Vagina (tissue), 2 donors: ENCODE measurements at regions not wholly inside any gene's neighbourhood (a gene's known extent, or its start where the extent isn't known, plus 50 kb on each side); places are given as distances from the start of the nearest gene placed in this dataset.

ENCODE experiments used
- DNase-seq, 2 donors: peaks; one replicate each; pipeline ENCODE4 v3.0.0-alpha.2; 2017; ENCODE audit errors: extremely low spot score in 2 of 2
- H3K27ac ChIP-seq: fragments of 200-600 bp; sonication (generic); one replicate; pipeline ENCODE4 v1.5.1; 2019
- H3K27me3 ChIP-seq: fragments of 200-600 bp; sonication (generic); one replicate; pipeline ENCODE4 v1.5.1; 2019
- H3K36me3 ChIP-seq, 2 donors: fragments of 200-600 bp; sonication (generic); one replicate each; pipeline ENCODE4 v1.5.1; 2017 to 2019
- H3K4me1 ChIP-seq: fragments of 200-600 bp; sonication (generic); one replicate; pipeline ENCODE4 v1.5.1; 2019
- H3K4me3 ChIP-seq, 2 donors: fragments of 200-600 bp; sonication (generic); 1 replicate in 1 of 2; 2 replicates in 1 of 2; pipeline ENCODE4 v1.5.1; 2016 to 2019
- H3K9me3 ChIP-seq: fragments of 200-600 bp; sonication (generic); one replicate; pipeline ENCODE4 v1.5.1; 2019
- POLR2A ChIP-seq, 2 donors: fragments of 450-650 bp; IDR thresholded peaks; one replicate each; pipeline ENCODE4 v1.6.1; 2017; ENCODE audit warnings: antibody characterized with exemption in 2 of 2, mild to moderate bottlenecking in 2 of 2, moderate library complexity in 2 of 2
- POLR2AphosphoS5 ChIP-seq, 2 donors: sonication (generic); formaldehyde crosslinking; IDR thresholded peaks; one replicate each; pipeline ENCODE4 v1.9.0; 2017; ENCODE audit warnings: antibody characterized with exemption in 2 of 2, mild to moderate bottlenecking in 2 of 2, low read depth in 1 of 2; ENCODE audit not compliant: insufficient read depth in 1 of 2
- intact Hi-C: fragments of 100-400 bp; cut with DNase I; formaldehyde crosslinking; loops from one replicate; pipeline ENCODE4 v1.15.1; 2023
- TF ChIP-seq, protein P1 (sequence below), 3 experiments: fragments of 450-650 bp in 2 of 3; fragments of 200-600 bp in 1 of 3; sonication (generic) in 1 of 3; IDR thresholded peaks; one replicate each; pipeline ENCODE4 v1.5.1; 2017 to 2019; ENCODE audit warnings: antibody characterized with exemption in 3 of 3, mild to moderate bottlenecking in 2 of 3, moderate library complexity in 2 of 3

DNA sequence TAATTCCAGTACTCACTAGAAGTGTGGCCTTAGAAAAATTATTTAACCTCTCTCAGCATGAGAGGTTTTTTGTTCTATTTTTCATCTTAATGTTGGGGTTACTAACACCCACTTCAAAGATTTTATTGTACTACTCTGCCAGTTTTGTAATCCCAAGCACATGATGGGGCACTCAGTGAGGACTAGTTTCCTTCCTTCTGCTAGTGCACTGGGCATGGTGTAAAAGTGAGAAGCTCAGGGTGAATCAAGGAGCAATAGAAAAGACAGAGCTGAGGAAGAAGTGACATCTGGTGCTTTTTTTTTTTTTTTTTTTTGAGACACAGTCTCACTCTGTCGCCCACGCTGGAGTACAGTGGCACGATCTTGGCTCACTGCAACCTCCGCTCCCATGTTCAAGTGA lies 439.4 kb upstream of the ARID1B start:
- no peaks in the 10 kb centered on the region for H3K27me3 ChIP-seq
- no peaks in the 10 kb centered on the region for H3K4me1 ChIP-seq
- no peak for DNase-seq
- H3K27ac ChIP-seq, result no peak overlapping the region
- no peak overlapping the region for H3K4me3 ChIP-seq
- H3K36me3 ChIP-seq, result no peaks in the 10 kb centered on the region
- no peak for TF ChIP-seq POLR2A (IDR thresholded peaks at IDR 0.05)
- TF ChIP-seq POLR2AphosphoS5 (IDR thresholded peaks at IDR 0.05; ENCODE audit: insufficient read depth in 1 of 2, low read depth in 1 of 2), result no peak
- TF ChIP-seq, protein P1, sequence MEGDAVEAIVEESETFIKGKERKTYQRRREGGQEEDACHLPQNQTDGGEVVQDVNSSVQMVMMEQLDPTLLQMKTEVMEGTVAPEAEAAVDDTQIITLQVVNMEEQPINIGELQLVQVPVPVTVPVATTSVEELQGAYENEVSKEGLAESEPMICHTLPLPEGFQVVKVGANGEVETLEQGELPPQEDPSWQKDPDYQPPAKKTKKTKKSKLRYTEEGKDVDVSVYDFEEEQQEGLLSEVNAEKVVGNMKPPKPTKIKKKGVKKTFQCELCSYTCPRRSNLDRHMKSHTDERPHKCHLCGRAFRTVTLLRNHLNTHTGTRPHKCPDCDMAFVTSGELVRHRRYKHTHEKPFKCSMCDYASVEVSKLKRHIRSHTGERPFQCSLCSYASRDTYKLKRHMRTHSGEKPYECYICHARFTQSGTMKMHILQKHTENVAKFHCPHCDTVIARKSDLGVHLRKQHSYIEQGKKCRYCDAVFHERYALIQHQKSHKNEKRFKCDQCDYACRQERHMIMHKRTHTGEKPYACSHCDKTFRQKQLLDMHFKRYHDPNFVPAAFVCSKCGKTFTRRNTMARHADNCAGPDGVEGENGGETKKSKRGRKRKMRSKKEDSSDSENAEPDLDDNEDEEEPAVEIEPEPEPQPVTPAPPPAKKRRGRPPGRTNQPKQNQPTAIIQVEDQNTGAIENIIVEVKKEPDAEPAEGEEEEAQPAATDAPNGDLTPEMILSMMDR (IDR thresholded peaks at IDR 0.05), result no peak
- intact Hi-C loops, result no loop called here
- H3K9me3 ChIP-seq, result no peaks in the 10 kb centered on the region

DNA sequence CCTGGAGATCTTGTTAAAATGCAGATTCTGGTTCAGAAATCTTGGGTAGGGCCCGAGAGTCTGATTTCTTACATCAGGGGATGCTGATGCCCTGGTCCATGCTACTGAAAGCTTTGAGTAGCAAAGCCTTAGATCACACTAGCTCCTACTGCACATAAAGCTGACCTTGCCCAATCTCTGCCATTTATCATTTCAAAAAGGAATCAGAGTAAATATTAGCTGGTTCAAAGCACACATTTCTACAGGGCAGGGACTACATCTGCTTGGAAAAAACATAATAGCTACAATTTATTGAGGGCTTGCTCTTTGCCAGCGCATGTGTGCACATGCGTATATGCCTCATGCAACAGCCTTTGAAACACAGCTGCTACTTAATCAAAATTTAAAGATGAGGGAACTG lies 440.4 kb upstream of the ARID1B start:
- TF ChIP-seq POLR2A (IDR thresholded peaks at IDR 0.05) (no peak), POLR2AphosphoS5 (IDR thresholded peaks at IDR 0.05; ENCODE audit: insufficient read depth in 1 of 2, low read depth in 1 of 2) (no peak)
- TF ChIP-seq, protein P1 (IDR thresholded peaks at IDR 0.05), result no peak
- no peaks in the 10 kb centered on the region for H3K36me3 ChIP-seq
- no peak overlapping the region for H3K4me3 ChIP-seq
- no peaks in the 10 kb centered on the region for H3K27me3 ChIP-seq
- no peaks in the 10 kb centered on the region for H3K9me3 ChIP-seq
- H3K4me1 ChIP-seq, result no peaks in the 10 kb centered on the region
- intact Hi-C loops, result no loop called here
- DNase-seq, result no peak
- H3K27ac ChIP-seq, result no peak overlapping the region

DNA sequence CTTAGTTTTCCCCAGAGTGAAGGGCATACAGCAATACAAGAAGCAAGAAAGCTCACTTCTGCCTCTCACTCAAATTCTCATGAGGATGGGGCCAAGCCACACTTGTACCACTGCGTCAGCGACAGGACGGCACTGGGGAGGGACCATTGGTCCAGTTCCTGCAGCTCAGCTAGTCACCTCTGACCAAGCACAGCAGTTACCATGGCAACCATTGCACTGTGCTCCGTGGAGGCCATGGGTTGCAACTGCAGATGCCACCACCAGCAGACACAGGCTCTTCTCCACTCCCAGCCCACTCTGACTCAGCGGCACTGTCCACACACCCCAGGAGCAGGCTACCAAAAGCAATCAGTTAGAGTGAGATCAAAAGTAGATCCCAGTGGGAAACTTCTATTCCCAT lies 441.1 kb upstream of the ARID1B start:
- no peak overlapping the region for H3K4me3 ChIP-seq
- no peaks in the 10 kb centered on the region for H3K27me3 ChIP-seq
- H3K9me3 ChIP-seq, result no peaks in the 10 kb centered on the region
- intact Hi-C loops, result no loop called here
- H3K27ac ChIP-seq, result no peak overlapping the region
- TF ChIP-seq POLR2A (IDR thresholded peaks at IDR 0.05) (no peak), POLR2AphosphoS5 (IDR thresholded peaks at IDR 0.05; ENCODE audit: insufficient read depth in 1 of 2, low read depth in 1 of 2) (no peak)
- TF ChIP-seq, protein P1 (IDR thresholded peaks at IDR 0.05), result no peak
- no peaks in the 10 kb centered on the region for H3K36me3 ChIP-seq
- DNase-seq, result no peak
- no peaks in the 10 kb centered on the region for H3K4me1 ChIP-seq

- intact Hi-C loops, result no loop called here
- no peak overlapping the region for H3K4me3 ChIP-seq
- no peak for DNase-seq
Measured at GRCh38 chr6:156334966-156335365, 442.2 kb upstream of the ARID1B start.

DNA sequence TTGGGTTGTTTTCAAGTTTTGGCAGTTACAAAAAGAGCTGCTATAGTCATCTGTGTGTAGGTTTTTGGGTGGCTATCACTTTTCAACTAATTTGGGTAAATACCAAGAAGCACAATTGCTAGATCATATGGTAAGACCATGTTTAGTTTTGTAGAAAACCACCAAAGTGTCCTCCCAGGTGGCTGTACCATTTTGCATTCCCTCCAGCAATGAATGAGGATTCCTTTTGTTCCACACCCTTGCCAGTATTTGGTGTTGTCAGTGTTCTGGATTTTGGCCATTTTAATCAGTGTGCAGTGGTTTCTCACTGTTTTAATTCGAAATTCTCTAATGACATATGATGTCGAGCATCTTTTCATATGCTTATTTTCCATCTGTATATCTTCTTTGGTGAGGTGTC lies 457.5 kb upstream of the ARID1B start:
- DNase-seq, result no peak
- Histone ChIP-seq H3K4me3 (no peak overlapping the region), H3K4me1 (no peaks in the 10 kb centered on the region), H3K9me3 (no peaks in the 10 kb centered on the region), H3K36me3 (no peaks in the 10 kb centered on the region), H3K27me3 (no peaks in the 10 kb centered on the region), H3K27ac (no peak overlapping the region)
- TF ChIP-seq, protein P1 (IDR thresholded peaks at IDR 0.05), result no peak
- TF ChIP-seq POLR2A (IDR thresholded peaks at IDR 0.05) (no peak), POLR2AphosphoS5 (IDR thresholded peaks at IDR 0.05; ENCODE audit: insufficient read depth in 1 of 2, low read depth in 1 of 2) (no peak)
- intact Hi-C loops, result no loop called here

More at GRCh38 chr6:156334966-156335365, 442.2 kb upstream of the ARID1B start:
- Histone ChIP-seq H3K9me3 (no peaks in the 10 kb centered on the region), H3K36me3 (no peaks in the 10 kb centered on the region), H3K27ac (no peak overlapping the region), H3K27me3 (no peaks in the 10 kb centered on the region), H3K4me1 (no peaks in the 10 kb centered on the region)
- TF ChIP-seq POLR2AphosphoS5 (IDR thresholded peaks at IDR 0.05; ENCODE audit: insufficient read depth in 1 of 2, low read depth in 1 of 2), result no peak
- TF ChIP-seq, protein P1 (IDR thresholded peaks at IDR 0.05), result no peak
- no peak for TF ChIP-seq POLR2A (IDR thresholded peaks at IDR 0.05)
